K562 (cell line): ENCODE measurements at regions not wholly inside any gene's neighbourhood (a gene's known extent, or its start where the extent isn't known, plus 50 kb on each side); places are given as distances from the start of the nearest gene placed in this dataset.
A peak's percentile ranks its signal among the peaks of the same experiment; 100 is the strongest.

ENCODE experiments used
- ATAC-seq: fragments of 200-7000 bp; cut with Tn5 transposase; 3 replicates; pipeline ENCODE4 v1.9.1; 2020; ENCODE audit warnings: moderate library complexity
- BruUV-seq: library from RNA; stranded (reverse); fragments of 400-500 nt; replicated peaks from 2 replicates; lab custom pipeline; 2021; lab: Mats Ljungman, UMichigan
- CTCF ChIA-PET: fragments of 300-600 bp; formaldehyde crosslinking; extraction: SDS; loops from one replicate; lab custom pipeline; 2021; ENCODE audit warnings: low intra/inter-chr PET ratio; lab: Yijun Ruan, JAX
- POLR2A ChIA-PET: fragments of 300-600, 350-650 bp; sonication (Branson Sonifier 250); formaldehyde crosslinking; extraction: SDS; loops from one replicate; lab custom pipeline; 2021; ENCODE audit warnings: antibody characterized with exemption, inconsistent platforms; lab: Yijun Ruan, JAX
- DNase-seq, 4 experiments: peaks; one replicate each; pipeline versions ENCODE4 v3.0.0 to v3.0.0-alpha.2; 2011 to 2018; ENCODE audit warnings: low spot score in 3 of 4, mixed read lengths in 3 of 4; ENCODE audit errors: extremely low read depth in 1 of 4
- FAIRE-seq: peaks from 2 replicates; lab custom pipeline; 2011; peaks lifted over from hg19 to GRCh38; lab: Jason Lieb, UNC
- H2AFZ ChIP-seq: 2 replicates; pipeline ENCODE4 v1.6.0; 2011; ENCODE audit warnings: low read depth, low read length, control low read depth, inconsistent platforms
- H3K27ac ChIP-seq: fragments of 200-600 bp; 3 replicates; pipeline ENCODE4 v1.8.0; 2011; ENCODE audit warnings: low read depth, mild to moderate bottlenecking, control low read depth, inconsistent platforms, low read length, moderate library complexity, mixed read lengths; ENCODE audit errors: extremely low read depth
- H3K27me3 ChIP-seq, 2 experiments: fragments of 300-600 bp in 1 of 2; 2 replicates in 1 of 2; 3 replicates in 1 of 2; pipeline versions ENCODE4 v1.6.0 to v1.8.0; 2011; ENCODE audit warnings: inconsistent platforms in 2 of 2, low read length in 2 of 2, mild to moderate bottlenecking in 1 of 2, mixed read lengths in 1 of 2, moderate library complexity in 1 of 2; ENCODE audit not compliant: control insufficient read depth in 2 of 2, insufficient read depth in 2 of 2
- H3K36me3 ChIP-seq: fragments of 300-600 bp; 3 replicates; pipeline ENCODE4 v1.8.0; 2011; ENCODE audit warnings: mild to moderate bottlenecking, low read length, inconsistent platforms; ENCODE audit not compliant: control insufficient read depth, insufficient read depth
- H3K4me1 ChIP-seq, 2 experiments: fragments of 200-600 bp in 1 of 2; replicated peaks in 1 of 2; 2 replicates in 1 of 2; 3 replicates in 1 of 2; pipeline versions ENCODE4 v1.5.1 to v1.8.0; 2011; ENCODE audit warnings: inconsistent platforms in 2 of 2, low read length in 2 of 2, mild to moderate bottlenecking in 1 of 2, mixed read lengths in 1 of 2, moderate library complexity in 1 of 2; ENCODE audit not compliant: control insufficient read depth in 2 of 2, insufficient read depth in 2 of 2
- H3K4me2 ChIP-seq: 2 replicates; pipeline ENCODE4 v1.6.1; 2011; ENCODE audit warnings: low read length, control low read depth, inconsistent platforms, mixed read lengths; ENCODE audit not compliant: insufficient read depth
- H3K4me3 ChIP-seq: fragments of 200-600 bp; sonication (generic), shearing (Covaris generic); 2 replicates; pipeline ENCODE4 v1.5.1; 2016; ENCODE audit warnings: control low read depth, inconsistent platforms
- H3K79me2 ChIP-seq: fragments of 200-600 bp; 3 replicates; pipeline ENCODE4 v1.8.0; 2011; ENCODE audit warnings: low read length, inconsistent platforms; ENCODE audit not compliant: control insufficient read depth, insufficient read depth
- H3K9ac ChIP-seq, 2 experiments: 2 replicates each; pipeline versions ENCODE4 v1.6.0 to v1.6.1; 2011; ENCODE audit warnings: low read depth in 2 of 2, low read length in 2 of 2, control low read depth in 1 of 2, inconsistent platforms in 1 of 2, mild to moderate bottlenecking in 1 of 2, mixed read lengths in 1 of 2; ENCODE audit not compliant: insufficient read depth in 1 of 2
- H3K9me1 ChIP-seq: one replicate; pipeline ENCODE4 v1.6.0; 2011; ENCODE audit warnings: inconsistent platforms, mild to moderate bottlenecking, low read length, moderate library complexity; ENCODE audit not compliant: control insufficient read depth, insufficient read depth
- H3K9me3 ChIP-seq: replicated peaks from 2 replicates; pipeline ENCODE4 v1.5.1; 2011; ENCODE audit warnings: low read depth, low read length, inconsistent platforms; ENCODE audit not compliant: control insufficient read depth, insufficient read depth
- H4K20me1 ChIP-seq: replicated peaks from 2 replicates; pipeline ENCODE4 v1.6.1; 2011; ENCODE audit warnings: low read length, inconsistent platforms, mixed read lengths; ENCODE audit not compliant: control insufficient read depth, insufficient read depth
- ATF7 ChIP-seq: fragments of 450-650 bp; IDR thresholded peaks from 2 replicates; pipeline ENCODE4 v1.7.1; 2014; ENCODE audit warnings: mild to moderate bottlenecking, moderate library complexity
- KHSRP ChIP-seq: fragments of 450-650 bp; IDR thresholded peaks from 2 replicates; pipeline ENCODE4 v1.6.1; 2017
- POLR2B ChIP-seq: fragments of 450-650 bp; IDR thresholded peaks from 2 replicates; pipeline ENCODE4 v1.6.1; 2018; ENCODE audit warnings: low read depth; ENCODE audit not compliant: partially characterized antibody
- RAD21 ChIP-seq, 2 experiments: fragments of 250-450 bp in 1 of 2; fragments of 450-650 bp in 1 of 2; sonication (Bioruptor Pico) in 1 of 2; formaldehyde crosslinking in 1 of 2; IDR thresholded peaks in 1 of 2; conservative IDR thresholded peaks in 1 of 2; 2 replicates each; pipeline versions ENCODE4 v1.4.0 to v1.8.0; 2020 to 2022; ENCODE audit warnings: mild to moderate bottlenecking in 2 of 2, moderate library complexity in 1 of 2
- RBFOX2 ChIP-seq: fragments of 200-400 bp; formaldehyde crosslinking; IDR thresholded peaks from 2 replicates; pipeline ENCODE4 v1.6.1; 2017; ENCODE audit warnings: low read depth, mild to moderate bottlenecking, low read length, moderate library complexity
- RBM17 ChIP-seq: fragments of 200-400 bp; formaldehyde crosslinking; IDR thresholded peaks from 2 replicates; pipeline ENCODE4 v1.6.1; 2017; ENCODE audit warnings: low read depth, mild to moderate bottlenecking, low read length, borderline replicate concordance
- RFX1 ChIP-seq: fragments of 450-650 bp; IDR thresholded peaks from 2 replicates; pipeline ENCODE4 v1.6.1; 2016; ENCODE audit warnings: mild to moderate bottlenecking, moderate library complexity
- SMARCB1 ChIP-seq: IDR thresholded peaks from 2 replicates; pipeline ENCODE4 v1.6.1; 2011; ENCODE audit warnings: improper control_type of control experiment, low read depth; ENCODE audit not compliant: insufficient read length
- ZNF41 ChIP-seq: fragments of 250-450 bp; sonication (Bioruptor Pico); conservative IDR thresholded peaks from 2 replicates; pipeline ENCODE4 v1.4.0; 2020; ENCODE audit warnings: mild to moderate bottlenecking
- WGBS: fragments of 100-300 bp; shearing (Covaris generic); methylation state at CpG from one replicate; pipeline ENCODE4 v1.1.6; 2016; ENCODE audit warnings: low coverage, mixed read lengths; ENCODE audit not compliant: insufficient coverage; ENCODE audit errors: missing lambda C conversion rate; 5-methylcytosine and 5-hydroxymethylcytosine counted together
- in situ Hi-C: fragments of 300-500 bp; cut with MboI; formaldehyde crosslinking; loops from 4 replicates; pipeline ENCODE4 v1.15.0; 2018; ENCODE audit warnings: inconsistent platforms, mixed read lengths
- intact Hi-C: fragments of 100-400 bp; cut with micrococcal nuclease; formaldehyde crosslinking; loops from 2 replicates; pipeline ENCODE4 v1.14.2; 2022
- TF ChIP-seq, protein P1 (sequence below), 3 experiments: IDR thresholded peaks in 2 of 3; conservative IDR thresholded peaks in 1 of 3; 2 replicates each; pipeline ENCODE4 v1.5.1; 2011 to 2012; ENCODE audit warnings: low read length in 3 of 3, mild to moderate bottlenecking in 3 of 3, control low read depth in 2 of 3, improper control_type of control experiment in 1 of 3, inconsistent platforms in 1 of 3, low read depth in 1 of 3, mixed read lengths in 1 of 3, moderate library complexity in 1 of 3; ENCODE audit not compliant: insufficient read depth in 2 of 3
- TF ChIP-seq, protein P2 (sequence below): sonication (generic); formaldehyde crosslinking; IDR thresholded peaks from 2 replicates; pipeline ENCODE4 v1.8.1; 2022; ENCODE audit warnings: missing genetic modification reagents
- TF ChIP-seq, protein P3 (sequence below): fragments of 450-650 bp; formaldehyde crosslinking; IDR thresholded peaks from 2 replicates; pipeline ENCODE4 v1.4.0; 2020; ENCODE audit warnings: mild to moderate bottlenecking, moderate library complexity
- TF ChIP-seq, protein P4 (sequence below): sonication (generic); formaldehyde crosslinking; IDR thresholded peaks from 2 replicates; pipeline ENCODE4 v1.8.1; 2023; ENCODE audit warnings: mild to moderate bottlenecking, missing genetic modification reagents, moderate library complexity

DNA sequence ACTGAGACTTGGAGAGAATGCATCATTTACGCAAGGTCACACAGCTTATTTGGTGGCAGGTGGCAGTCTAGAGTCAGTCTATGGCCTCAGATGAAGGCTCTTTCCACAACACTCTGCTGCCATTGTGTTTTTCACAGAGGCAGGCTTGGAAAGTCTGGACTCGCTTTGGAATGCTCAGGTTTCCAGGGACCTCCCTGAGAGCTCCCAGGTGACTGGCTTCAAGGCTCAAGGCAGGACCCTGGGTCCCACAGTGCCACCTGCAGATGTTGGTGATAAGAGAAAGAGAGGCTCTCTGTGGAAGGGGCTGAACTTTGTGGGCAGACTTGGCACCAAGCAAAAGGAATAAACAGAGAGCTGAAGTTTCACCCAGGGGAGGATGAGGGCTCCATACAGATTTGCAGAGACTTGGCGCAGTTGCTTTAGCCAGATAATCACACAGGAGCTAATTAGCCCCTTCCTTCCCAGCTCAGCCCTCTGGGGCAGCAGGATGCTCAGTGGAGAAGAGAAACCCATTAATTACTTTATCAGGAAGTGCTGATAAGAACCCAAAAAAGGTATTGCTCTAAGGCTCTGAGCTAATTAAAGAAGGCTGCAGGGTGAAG, 103.5 kb downstream of the LBH start (continued):
- TF ChIP-seq, protein P1, sequence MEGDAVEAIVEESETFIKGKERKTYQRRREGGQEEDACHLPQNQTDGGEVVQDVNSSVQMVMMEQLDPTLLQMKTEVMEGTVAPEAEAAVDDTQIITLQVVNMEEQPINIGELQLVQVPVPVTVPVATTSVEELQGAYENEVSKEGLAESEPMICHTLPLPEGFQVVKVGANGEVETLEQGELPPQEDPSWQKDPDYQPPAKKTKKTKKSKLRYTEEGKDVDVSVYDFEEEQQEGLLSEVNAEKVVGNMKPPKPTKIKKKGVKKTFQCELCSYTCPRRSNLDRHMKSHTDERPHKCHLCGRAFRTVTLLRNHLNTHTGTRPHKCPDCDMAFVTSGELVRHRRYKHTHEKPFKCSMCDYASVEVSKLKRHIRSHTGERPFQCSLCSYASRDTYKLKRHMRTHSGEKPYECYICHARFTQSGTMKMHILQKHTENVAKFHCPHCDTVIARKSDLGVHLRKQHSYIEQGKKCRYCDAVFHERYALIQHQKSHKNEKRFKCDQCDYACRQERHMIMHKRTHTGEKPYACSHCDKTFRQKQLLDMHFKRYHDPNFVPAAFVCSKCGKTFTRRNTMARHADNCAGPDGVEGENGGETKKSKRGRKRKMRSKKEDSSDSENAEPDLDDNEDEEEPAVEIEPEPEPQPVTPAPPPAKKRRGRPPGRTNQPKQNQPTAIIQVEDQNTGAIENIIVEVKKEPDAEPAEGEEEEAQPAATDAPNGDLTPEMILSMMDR (IDR thresholded peaks at IDR 0.05 in 2 of 3, conservative IDR thresholded peaks at IDR 0.05 in 1 of 3; ENCODE audit: insufficient read depth in 2 of 3, low read depth in 1 of 3, low read length in 3 of 3): peak in 1 of 3 experiments; percentile 8; a peak in 1 of 6 replicates
- TF ChIP-seq RAD21 (CRISPR knock-in tag; conservative IDR thresholded peaks at IDR 0.05 in 1 of 2, IDR thresholded peaks at IDR 0.05 in 1 of 2): peak in 1 of 2 experiments; percentile 43; a peak in 2 of 4 replicates
- no peak for TF ChIP-seq RFX1

DNA sequence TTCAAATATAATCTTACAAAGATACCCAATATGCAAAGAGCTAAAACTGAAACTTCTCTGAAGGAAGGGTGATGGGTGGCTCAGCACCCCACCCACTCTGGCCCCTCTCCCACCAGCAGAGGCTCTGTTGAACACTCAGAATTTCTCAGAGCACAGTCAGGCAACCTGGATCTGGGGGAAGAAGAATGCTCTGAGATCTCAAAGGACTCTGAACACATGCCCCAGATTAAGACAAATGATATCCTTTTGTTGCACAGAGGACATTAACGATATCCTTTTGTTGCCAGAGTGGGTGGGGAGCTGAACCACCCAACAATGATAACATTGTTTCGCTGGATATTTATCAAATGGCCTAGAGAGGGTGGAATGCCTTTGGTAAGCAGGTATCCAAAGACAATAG, 104.8 kb downstream of the LBH start:
- no TSS peak for BruUV-seq
- H3K9me1 ChIP-seq: no peaks in the 10 kb centered on the region
- H3K9ac ChIP-seq: no peak overlapping the region
- no peak overlapping the region for H2AFZ ChIP-seq
- ATAC-seq (no peak), DNase-seq (no peak), FAIRE-seq (no peak)
- intact Hi-C loops: no loop called here
- ChIA-PET POLR2A (no interaction called here), CTCF (no interaction called here)
- H4K20me1 ChIP-seq: no peaks in the 10 kb centered on the region
- no peaks in the 10 kb centered on the region for H3K79me2 ChIP-seq
- no peak overlapping the region for H3K27ac ChIP-seq
- WGBS: 4% methylated on average over 2 of the region's 2 CpGs
- in situ Hi-C loops: no loop called here
- H3K27me3 ChIP-seq: peaks cover 3 to 22% of the 10 kb centered on the region in 2 experiments; a peak in 3 of 5 replicates
- H3K4me3 ChIP-seq: no peak overlapping the region
- no peaks in the 10 kb centered on the region for H3K36me3 ChIP-seq
- H3K9me3 ChIP-seq: 0 out of 2 replicates have a peak, but pooled peaks cover 5% of the 10 kb centered on the region
- peaks cover 0 to 3% of the 10 kb centered on the region in 2 experiments; a peak in 2 of 5 replicates for H3K4me1 ChIP-seq
- H3K4me2 ChIP-seq: no peak overlapping the region
- no peak for TF ChIP-seq ATF7
- no peak for TF ChIP-seq POLR2B
- no peak for TF ChIP-seq KHSRP
- TF ChIP-seq SMARCB1: no peak
- TF ChIP-seq ZNF41 (CRISPR knock-in tag): no peak
- no peak for TF ChIP-seq RBM17
- no peak for TF ChIP-seq RBFOX2
- TF ChIP-seq, protein P2, sequence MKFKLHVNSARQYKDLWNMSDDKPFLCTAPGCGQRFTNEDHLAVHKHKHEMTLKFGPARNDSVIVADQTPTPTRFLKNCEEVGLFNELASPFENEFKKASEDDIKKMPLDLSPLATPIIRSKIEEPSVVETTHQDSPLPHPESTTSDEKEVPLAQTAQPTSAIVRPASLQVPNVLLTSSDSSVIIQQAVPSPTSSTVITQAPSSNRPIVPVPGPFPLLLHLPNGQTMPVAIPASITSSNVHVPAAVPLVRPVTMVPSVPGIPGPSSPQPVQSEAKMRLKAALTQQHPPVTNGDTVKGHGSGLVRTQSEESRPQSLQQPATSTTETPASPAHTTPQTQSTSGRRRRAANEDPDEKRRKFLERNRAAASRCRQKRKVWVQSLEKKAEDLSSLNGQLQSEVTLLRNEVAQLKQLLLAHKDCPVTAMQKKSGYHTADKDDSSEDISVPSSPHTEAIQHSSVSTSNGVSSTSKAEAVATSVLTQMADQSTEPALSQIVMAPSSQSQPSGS (CRISPR knock-in tag): no peak
- TF ChIP-seq, protein P3, sequence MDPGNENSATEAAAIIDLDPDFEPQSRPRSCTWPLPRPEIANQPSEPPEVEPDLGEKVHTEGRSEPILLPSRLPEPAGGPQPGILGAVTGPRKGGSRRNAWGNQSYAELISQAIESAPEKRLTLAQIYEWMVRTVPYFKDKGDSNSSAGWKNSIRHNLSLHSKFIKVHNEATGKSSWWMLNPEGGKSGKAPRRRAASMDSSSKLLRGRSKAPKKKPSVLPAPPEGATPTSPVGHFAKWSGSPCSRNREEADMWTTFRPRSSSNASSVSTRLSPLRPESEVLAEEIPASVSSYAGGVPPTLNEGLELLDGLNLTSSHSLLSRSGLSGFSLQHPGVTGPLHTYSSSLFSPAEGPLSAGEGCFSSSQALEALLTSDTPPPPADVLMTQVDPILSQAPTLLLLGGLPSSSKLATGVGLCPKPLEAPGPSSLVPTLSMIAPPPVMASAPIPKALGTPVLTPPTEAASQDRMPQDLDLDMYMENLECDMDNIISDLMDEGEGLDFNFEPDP (CRISPR knock-in tag): no peak
- TF ChIP-seq, protein P4, sequence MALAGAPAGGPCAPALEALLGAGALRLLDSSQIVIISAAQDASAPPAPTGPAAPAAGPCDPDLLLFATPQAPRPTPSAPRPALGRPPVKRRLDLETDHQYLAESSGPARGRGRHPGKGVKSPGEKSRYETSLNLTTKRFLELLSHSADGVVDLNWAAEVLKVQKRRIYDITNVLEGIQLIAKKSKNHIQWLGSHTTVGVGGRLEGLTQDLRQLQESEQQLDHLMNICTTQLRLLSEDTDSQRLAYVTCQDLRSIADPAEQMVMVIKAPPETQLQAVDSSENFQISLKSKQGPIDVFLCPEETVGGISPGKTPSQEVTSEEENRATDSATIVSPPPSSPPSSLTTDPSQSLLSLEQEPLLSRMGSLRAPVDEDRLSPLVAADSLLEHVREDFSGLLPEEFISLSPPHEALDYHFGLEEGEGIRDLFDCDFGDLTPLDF: no peak
